ENCODE measurements at regions not wholly inside any gene's neighbourhood (a gene's known extent, or its start where the extent isn't known, plus 50 kb on each side); places are given as distances from the start of the nearest gene placed in this dataset.

- Mint-ChIP-seq H3K27me3 (no peaks in the 10 kb centered on the region), H3K4me3 (no peak overlapping the region), H3K9me3 (no peaks in the 10 kb centered on the region), H3K4me1 (ENCODE audit: low read depth) (peaks cover 3% of the 10 kb centered on the region), H3K27ac (no peak overlapping the region), H3K36me3 (peaks cover 1% of the 10 kb centered on the region)
- ChIA-PET CTCF (no interaction called here), POLR2A (no interaction called here)
- no peak for DNase-seq
- intact Hi-C loops (cut with micrococcal nuclease) = no loop called here
These were observed 93.8 kb upstream of the MTPN start for GRCh38 chr7:136070736-136071505.

DNA sequence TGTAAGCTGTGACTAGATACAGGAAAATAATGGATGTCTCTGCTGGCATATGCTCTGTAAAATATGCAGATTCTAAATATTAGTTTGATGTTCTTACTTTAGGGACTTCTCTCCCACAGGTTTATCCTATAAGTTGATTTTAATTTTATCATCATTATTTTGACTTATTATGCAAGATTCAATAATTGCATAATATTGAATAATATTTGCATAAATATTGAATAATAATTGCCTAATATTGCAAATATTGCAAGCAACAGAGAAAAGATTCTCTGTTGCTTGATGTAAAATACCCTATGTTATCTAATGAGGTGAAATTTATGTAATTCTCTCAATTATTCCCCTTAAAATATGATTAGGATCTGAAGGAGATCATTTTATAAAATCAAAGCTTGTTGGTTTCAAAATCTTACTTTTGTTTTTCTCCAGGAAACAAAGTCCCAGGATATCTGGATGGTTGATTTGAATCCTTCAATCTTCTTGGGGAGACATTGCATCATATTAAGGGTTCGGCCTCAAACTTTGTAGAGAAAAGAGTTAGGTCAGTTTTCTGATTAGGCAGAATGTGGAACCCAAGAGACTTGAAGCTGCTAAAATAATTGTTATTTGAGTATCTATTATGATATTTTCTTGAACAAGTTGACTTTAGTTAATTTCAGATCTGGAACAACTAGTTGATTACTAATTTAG lies 92.8 kb upstream of the MTPN start:
- Mint-ChIP-seq H3K36me3 (peaks cover 1% of the 10 kb centered on the region), H3K9me3 (no peaks in the 10 kb centered on the region), H3K27ac (no peak overlapping the region), H3K27me3 (no peaks in the 10 kb centered on the region), H3K4me1 (ENCODE audit: low read depth) (peaks cover 5% of the 10 kb centered on the region), H3K4me3 (no peak overlapping the region)
- POLR2A ChIA-PET = no interaction called here
- CTCF ChIA-PET = no interaction called here
- intact Hi-C loops (cut with micrococcal nuclease) = no loop called here
- no peak for DNase-seq

DNA sequence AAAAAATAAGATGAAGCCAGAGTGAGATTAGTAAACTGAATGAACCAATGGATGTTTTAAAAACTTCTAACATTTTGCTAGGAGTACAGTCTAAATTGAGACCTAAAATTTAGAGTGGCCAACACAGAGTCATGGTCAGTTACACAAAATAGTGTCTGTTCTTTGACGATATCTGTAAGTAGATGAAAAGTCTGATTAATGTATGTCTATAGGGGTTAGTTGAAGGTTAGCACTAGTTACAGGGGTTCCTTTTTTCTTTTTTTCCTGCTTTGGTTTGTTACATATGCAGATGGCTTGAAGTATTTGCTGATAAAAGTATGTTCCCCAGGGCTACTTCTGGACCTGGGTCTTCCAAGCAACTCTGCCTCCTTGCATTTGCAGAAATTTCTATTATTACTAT lies 90.1 kb upstream of the MTPN start:
- no peaks in the 10 kb centered on the region for H3K9me3 Mint-ChIP-seq
- H3K36me3 Mint-ChIP-seq = no peaks in the 10 kb centered on the region
- no peak for DNase-seq
- no peak overlapping the region for H3K27ac Mint-ChIP-seq
- H3K4me3 Mint-ChIP-seq = no peak overlapping the region
- intact Hi-C loops (cut with micrococcal nuclease) = no loop called here
- no peaks in the 10 kb centered on the region for H3K27me3 Mint-ChIP-seq
- peaks cover 29% of the 10 kb centered on the region for H3K4me1 Mint-ChIP-seq (ENCODE audit: low read depth)
- ChIA-PET POLR2A (no interaction called here), CTCF (no interaction called here)

GRCh38 chr7:136066304-136067143 lies 89.4 kb upstream of the MTPN start:
- H3K9me3 Mint-ChIP-seq = no peaks in the 10 kb centered on the region
- H3K4me3 Mint-ChIP-seq = no peak overlapping the region
- no peak overlapping the region for H3K27ac Mint-ChIP-seq
- no peaks in the 10 kb centered on the region for H3K27me3 Mint-ChIP-seq
- CTCF ChIA-PET = no interaction called here
- DNase-seq = no peak
- POLR2A ChIA-PET = interaction anchor here (0.8 kb wide), 1 partner anchor 34 kb away, joined by 3 read pairs; no protein-coding TSS in a partner anchor
- intact Hi-C loops (cut with micrococcal nuclease) = no loop called here
- peaks cover 29% of the 10 kb centered on the region for H3K4me1 Mint-ChIP-seq (ENCODE audit: low read depth)
- no peaks in the 10 kb centered on the region for H3K36me3 Mint-ChIP-seq

DNA sequence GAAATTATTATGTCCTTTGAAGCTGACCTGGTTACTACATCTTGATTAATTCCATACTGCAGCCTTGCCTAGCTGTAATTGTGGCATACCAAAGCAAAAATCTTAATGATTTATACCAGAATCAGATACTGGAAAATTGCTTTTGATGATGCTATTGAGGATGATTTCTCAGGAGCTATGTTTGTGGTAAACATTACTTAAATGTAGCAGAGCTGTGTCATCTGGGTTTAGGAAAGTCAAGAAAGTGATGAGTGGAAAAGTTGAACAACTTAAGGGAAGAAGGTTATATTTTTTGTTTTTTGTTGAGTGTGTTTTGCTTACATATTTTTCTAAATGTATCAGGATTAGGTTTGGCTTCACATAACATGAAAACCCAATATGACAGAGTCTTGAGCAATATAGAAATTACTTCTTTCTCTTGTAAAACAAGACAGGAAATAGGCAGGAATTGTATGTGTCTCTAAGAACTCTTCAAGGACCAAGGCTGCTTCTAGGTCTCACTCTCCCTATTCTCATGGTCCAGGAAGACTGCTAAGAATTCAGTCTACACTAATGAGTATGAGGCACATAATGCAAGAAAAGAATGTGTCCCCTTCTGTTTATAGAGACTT lies 87.6 kb upstream of the MTPN start:
- no peak overlapping the region for H3K4me3 Mint-ChIP-seq
- H3K9me3 Mint-ChIP-seq = no peaks in the 10 kb centered on the region
- intact Hi-C loops (cut with micrococcal nuclease) = loop anchor here (1.0 to 2.0 kb wide), 9 partner anchors 33 to 402 kb away; partner anchors contain the start of gene STMP1
- no peaks in the 10 kb centered on the region for H3K36me3 Mint-ChIP-seq
- H3K4me1 Mint-ChIP-seq (ENCODE audit: low read depth) = peaks cover 29% of the 10 kb centered on the region
- no peaks in the 10 kb centered on the region for H3K27me3 Mint-ChIP-seq
- POLR2A ChIA-PET = interaction anchor here (1.1 to 2.2 kb wide), 4 partner anchors 31 to 90 kb away, joined by 4 to 14 read pairs (median 8); no protein-coding TSS in a partner anchor
- no peak for DNase-seq
- peak overlapping the region; percentile 77 for H3K27ac Mint-ChIP-seq
- CTCF ChIA-PET = interaction anchor here (0.7 to 1.3 kb wide), 5 partner anchors 31 to 90 kb away, joined by 3 to 4 read pairs (median 3); no protein-coding TSS in a partner anchor

DNA sequence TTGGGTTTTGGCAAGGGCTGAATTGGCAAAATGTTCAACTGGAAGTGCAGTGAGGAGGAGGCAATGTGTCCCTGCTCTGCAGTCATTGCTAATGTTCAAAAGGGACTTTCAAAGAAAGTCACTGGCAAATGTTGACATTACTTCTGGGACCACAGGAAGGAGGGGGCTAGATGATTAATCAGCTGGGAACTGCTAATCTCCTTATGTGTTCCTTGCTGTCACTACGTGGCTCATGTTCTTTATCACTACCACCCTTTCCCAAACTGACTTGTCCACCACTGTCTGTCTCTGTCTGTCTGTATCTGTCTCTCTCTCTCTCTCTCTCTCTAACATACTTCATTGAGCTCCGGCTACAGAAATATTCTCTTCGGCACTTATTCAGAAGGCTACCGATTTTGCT lies 86.9 kb upstream of the MTPN start:
- POLR2A ChIA-PET = interaction anchor here (1.1 to 2.2 kb wide), 4 partner anchors 31 to 89 kb away, joined by 4 to 14 read pairs (median 8); no protein-coding TSS in a partner anchor
- peak overlapping the region; percentile 77 for H3K27ac Mint-ChIP-seq
- H3K4me1 Mint-ChIP-seq (ENCODE audit: low read depth) = peaks cover 29% of the 10 kb centered on the region
- peaks cover under 1% of the 10 kb centered on the region for H3K36me3 Mint-ChIP-seq
- H3K9me3 Mint-ChIP-seq = no peaks in the 10 kb centered on the region
- no peaks in the 10 kb centered on the region for H3K27me3 Mint-ChIP-seq
- H3K4me3 Mint-ChIP-seq = no peak overlapping the region
- intact Hi-C loops (cut with micrococcal nuclease) = loop anchor here (1.0 to 2.0 kb wide), 9 partner anchors 33 to 402 kb away; partner anchors contain the start of gene STMP1
- CTCF ChIA-PET = interaction anchor here (0.7 to 1.3 kb wide), 5 partner anchors 31 to 89 kb away, joined by 3 to 4 read pairs (median 3); no protein-coding TSS in a partner anchor
- peak; percentile 41 for DNase-seq

DNA sequence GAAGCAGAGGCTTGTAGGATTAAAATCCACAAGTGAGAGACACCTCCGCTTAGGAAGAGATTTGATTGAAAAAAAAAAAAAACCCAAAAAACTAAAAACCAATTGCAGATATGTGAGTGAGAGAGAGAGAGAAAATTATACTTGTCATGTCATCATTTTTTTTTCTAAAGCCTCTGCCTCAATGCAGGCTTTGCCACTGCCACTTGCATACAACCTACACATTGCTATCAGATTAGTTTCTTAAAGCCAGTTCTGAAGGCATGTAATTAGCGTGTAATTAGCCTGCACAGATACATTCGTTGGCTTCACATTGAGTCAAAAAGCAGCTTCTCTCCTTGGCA lies 86.1 kb upstream of the MTPN start:
- POLR2A ChIA-PET = interaction anchor here (0.8 to 2.2 kb wide), 3 partner anchors 29 to 89 kb away, joined by 4 to 7 read pairs (median 5); no protein-coding TSS in a partner anchor
- intact Hi-C loops (cut with micrococcal nuclease) = no loop called here
- DNase-seq = no peak
- peaks cover 6% of the 10 kb centered on the region for H3K36me3 Mint-ChIP-seq
- H3K27ac Mint-ChIP-seq = peak overlapping the region; percentile 15
- H3K4me1 Mint-ChIP-seq (ENCODE audit: low read depth) = peaks cover 29% of the 10 kb centered on the region
- H3K27me3 Mint-ChIP-seq = no peaks in the 10 kb centered on the region
- H3K9me3 Mint-ChIP-seq = no peaks in the 10 kb centered on the region
- CTCF ChIA-PET = no interaction called here
- H3K4me3 Mint-ChIP-seq = no peak overlapping the region

GRCh38 chr7:136062625-136063325 lies 85.6 kb upstream of the MTPN start:
- no peak for DNase-seq
- CTCF ChIA-PET = no interaction called here
- Mint-ChIP-seq H3K9me3 (no peaks in the 10 kb centered on the region), H3K27me3 (no peaks in the 10 kb centered on the region), H3K4me1 (ENCODE audit: low read depth) (peaks cover 29% of the 10 kb centered on the region), H3K36me3 (peaks cover 6% of the 10 kb centered on the region), H3K4me3 (no peak overlapping the region), H3K27ac (no peak overlapping the region)
- POLR2A ChIA-PET = interaction anchor here (0.8 to 2.2 kb wide), 3 partner anchors 29 to 88 kb away, joined by 4 to 7 read pairs (median 5); no protein-coding TSS in a partner anchor
- intact Hi-C loops (cut with micrococcal nuclease) = no loop called here

- Mint-ChIP-seq H3K27ac (no peak overlapping the region), H3K4me1 (ENCODE audit: low read depth) (peaks cover 29% of the 10 kb centered on the region), H3K36me3 (peaks cover 6% of the 10 kb centered on the region), H3K4me3 (no peak overlapping the region), H3K9me3 (no peaks in the 10 kb centered on the region), H3K27me3 (no peaks in the 10 kb centered on the region)
- CTCF ChIA-PET = no interaction called here
- intact Hi-C loops (cut with micrococcal nuclease) = no loop called here
- no peak for DNase-seq
- POLR2A ChIA-PET = no interaction called here
These were observed 84.3 kb upstream of the MTPN start for GRCh38 chr7:136061433-136061832.

DNA sequence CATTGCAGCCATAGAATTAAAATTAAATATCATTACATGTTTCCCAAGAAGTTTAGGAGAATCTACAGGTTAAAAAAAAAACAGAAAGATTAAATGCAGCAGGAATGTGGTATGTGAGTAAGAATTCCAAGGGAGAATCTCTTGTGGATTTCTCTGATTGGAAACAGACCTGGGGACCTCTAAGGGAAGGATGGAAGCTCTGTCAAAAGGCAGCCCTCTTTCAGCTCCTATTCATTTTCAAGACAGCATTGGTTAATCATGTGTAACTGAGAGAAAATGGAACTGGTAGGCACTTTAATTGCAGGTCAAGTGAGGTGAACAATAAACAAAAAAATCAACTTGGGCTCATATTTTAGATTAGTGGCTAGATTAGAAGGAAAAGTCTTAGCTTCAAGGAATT lies 81.4 kb upstream of the MTPN start:
- H3K27me3 Mint-ChIP-seq = no peaks in the 10 kb centered on the region
- H3K27ac Mint-ChIP-seq = no peak overlapping the region
- peaks cover 13% of the 10 kb centered on the region for H3K4me1 Mint-ChIP-seq (ENCODE audit: low read depth)
- H3K9me3 Mint-ChIP-seq = no peaks in the 10 kb centered on the region
- CTCF ChIA-PET = no interaction called here
- H3K4me3 Mint-ChIP-seq = no peak overlapping the region
- POLR2A ChIA-PET = no interaction called here
- intact Hi-C loops (cut with micrococcal nuclease) = no loop called here
- H3K36me3 Mint-ChIP-seq = peaks cover 8% of the 10 kb centered on the region
- DNase-seq = no peak

GRCh38 chr7:136057509-136057908 lies 80.3 kb upstream of the MTPN start:
- intact Hi-C loops (cut with micrococcal nuclease) = no loop called here
- Mint-ChIP-seq H3K36me3 (peaks cover 8% of the 10 kb centered on the region), H3K27ac (no peak overlapping the region), H3K4me1 (ENCODE audit: low read depth) (peaks cover 5% of the 10 kb centered on the region), H3K27me3 (no peaks in the 10 kb centered on the region), H3K4me3 (no peak overlapping the region), H3K9me3 (no peaks in the 10 kb centered on the region)
- DNase-seq = no peak
- POLR2A ChIA-PET = no interaction called here
- CTCF ChIA-PET = no interaction called here
